ENCODE measurements at regions not wholly inside any gene's neighbourhood (a gene's known extent, or its start where the extent isn't known, plus 50 kb on each side); places are given as distances from the start of the nearest gene placed in this dataset.

GRCh38 chr6:112846681-112847080, 499.6 kb downstream of the RFPL4B start:
- H3K27ac Mint-ChIP-seq, result no peak overlapping the region
- TF ChIP-seq, protein P1, sequence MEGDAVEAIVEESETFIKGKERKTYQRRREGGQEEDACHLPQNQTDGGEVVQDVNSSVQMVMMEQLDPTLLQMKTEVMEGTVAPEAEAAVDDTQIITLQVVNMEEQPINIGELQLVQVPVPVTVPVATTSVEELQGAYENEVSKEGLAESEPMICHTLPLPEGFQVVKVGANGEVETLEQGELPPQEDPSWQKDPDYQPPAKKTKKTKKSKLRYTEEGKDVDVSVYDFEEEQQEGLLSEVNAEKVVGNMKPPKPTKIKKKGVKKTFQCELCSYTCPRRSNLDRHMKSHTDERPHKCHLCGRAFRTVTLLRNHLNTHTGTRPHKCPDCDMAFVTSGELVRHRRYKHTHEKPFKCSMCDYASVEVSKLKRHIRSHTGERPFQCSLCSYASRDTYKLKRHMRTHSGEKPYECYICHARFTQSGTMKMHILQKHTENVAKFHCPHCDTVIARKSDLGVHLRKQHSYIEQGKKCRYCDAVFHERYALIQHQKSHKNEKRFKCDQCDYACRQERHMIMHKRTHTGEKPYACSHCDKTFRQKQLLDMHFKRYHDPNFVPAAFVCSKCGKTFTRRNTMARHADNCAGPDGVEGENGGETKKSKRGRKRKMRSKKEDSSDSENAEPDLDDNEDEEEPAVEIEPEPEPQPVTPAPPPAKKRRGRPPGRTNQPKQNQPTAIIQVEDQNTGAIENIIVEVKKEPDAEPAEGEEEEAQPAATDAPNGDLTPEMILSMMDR (IDR thresholded peaks at IDR 0.05), result no peak

DNA sequence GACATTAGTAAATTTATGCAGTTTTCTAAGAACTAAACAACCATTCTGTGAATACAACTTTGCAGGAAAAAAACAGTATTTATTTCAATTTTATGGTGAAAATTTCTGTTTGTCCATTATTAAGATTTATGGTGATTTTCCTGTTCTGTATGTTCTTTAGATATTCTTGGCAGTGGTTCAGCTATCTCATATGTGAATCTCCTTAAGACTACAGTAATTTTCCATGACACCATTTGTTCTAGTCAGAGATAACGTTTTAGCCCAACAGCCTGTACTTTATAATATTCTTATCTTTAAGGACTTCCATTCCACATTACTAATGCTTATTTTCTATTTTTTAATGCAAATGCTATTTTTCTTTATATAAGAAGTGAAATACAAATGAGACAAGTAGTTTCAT, 504.0 kb downstream of the RFPL4B start:
- no peak overlapping the region for H3K27ac Mint-ChIP-seq
- TF ChIP-seq, protein P1 (IDR thresholded peaks at IDR 0.05), result no peak
- no peak for DNase-seq
- no peak overlapping the region for H3K4me3 Mint-ChIP-seq
- no peaks in the 10 kb centered on the region for H3K36me3 Mint-ChIP-seq (ENCODE audit: low read depth)
- no peaks in the 10 kb centered on the region for H3K9me3 Mint-ChIP-seq
- peaks cover 6% of the 10 kb centered on the region for H3K27me3 Mint-ChIP-seq (ENCODE audit: low read depth, poor library complexity)
- H3K4me1 Mint-ChIP-seq, result no peaks in the 10 kb centered on the region

More at GRCh38 chr6:112846681-112847080, 499.6 kb downstream of the RFPL4B start:
- no peaks in the 10 kb centered on the region for H3K4me1 Mint-ChIP-seq
- DNase-seq, result no peak
- no peak overlapping the region for H3K4me3 Mint-ChIP-seq
- H3K9me3 Mint-ChIP-seq, result no peaks in the 10 kb centered on the region
- no peaks in the 10 kb centered on the region for H3K36me3 Mint-ChIP-seq (ENCODE audit: low read depth)
- H3K27me3 Mint-ChIP-seq (ENCODE audit: low read depth, poor library complexity), result peaks cover 4% of the 10 kb centered on the region

- H3K4me1 Mint-ChIP-seq, result no peaks in the 10 kb centered on the region
- no peaks in the 10 kb centered on the region for H3K9me3 Mint-ChIP-seq
- H3K27me3 Mint-ChIP-seq (ENCODE audit: low read depth, poor library complexity), result peaks cover 6% of the 10 kb centered on the region
- no peak for DNase-seq
- H3K4me3 Mint-ChIP-seq, result no peak overlapping the region
- TF ChIP-seq, protein P1 (IDR thresholded peaks at IDR 0.05), result no peak
- no peak overlapping the region for H3K27ac Mint-ChIP-seq
- H3K36me3 Mint-ChIP-seq (ENCODE audit: low read depth), result no peaks in the 10 kb centered on the region
Measured at GRCh38 chr6:112853162-112853561, 506.0 kb downstream of the RFPL4B start.

DNA sequence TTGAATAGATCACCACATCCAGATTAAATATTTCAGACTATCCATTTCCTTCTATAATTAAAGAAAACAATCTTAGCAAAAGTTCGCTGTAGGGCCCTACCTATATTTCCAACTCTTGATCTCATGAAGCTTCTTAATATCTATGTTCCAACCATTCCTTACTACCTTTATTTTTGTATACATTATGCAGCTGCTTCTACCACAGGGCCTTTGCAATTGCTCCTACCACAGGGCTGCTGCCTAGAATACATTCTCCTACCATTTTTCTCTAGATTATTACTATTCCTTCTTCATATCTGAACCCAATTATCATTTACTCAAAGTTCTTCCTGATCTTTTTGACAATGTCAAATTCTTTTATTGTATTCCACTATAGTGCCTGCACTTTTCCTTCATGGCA, 516.6 kb downstream of the RFPL4B start:
- no peak overlapping the region for H3K4me3 Mint-ChIP-seq
- TF ChIP-seq, protein P1 (IDR thresholded peaks at IDR 0.05), result no peak
- DNase-seq, result no peak
- peaks cover 6% of the 10 kb centered on the region for H3K4me1 Mint-ChIP-seq
- H3K9me3 Mint-ChIP-seq, result peaks cover 5% of the 10 kb centered on the region
- peaks cover 2% of the 10 kb centered on the region for H3K27me3 Mint-ChIP-seq (ENCODE audit: low read depth, poor library complexity)
- peaks cover under 1% of the 10 kb centered on the region for H3K36me3 Mint-ChIP-seq (ENCODE audit: low read depth)
- H3K27ac Mint-ChIP-seq, result no peak overlapping the region

DNA sequence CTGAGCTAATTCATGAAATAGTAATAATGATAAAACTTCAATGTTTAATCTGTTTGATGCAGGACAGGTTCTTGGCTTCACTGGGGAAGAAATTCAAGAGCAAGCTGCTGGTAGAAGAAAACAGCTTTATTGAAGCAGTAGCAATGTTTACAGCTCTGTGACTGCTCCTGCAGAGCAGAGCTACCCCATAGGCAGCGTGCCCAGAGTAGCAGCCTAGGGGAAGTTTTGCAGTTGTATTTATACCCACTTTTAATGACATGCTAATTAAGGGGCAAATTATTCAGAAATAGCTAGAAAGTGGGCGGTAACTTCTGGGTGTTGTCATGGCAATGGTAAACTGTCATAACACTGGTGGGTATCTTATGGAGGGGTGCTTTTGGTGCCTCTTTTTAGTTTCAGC, 518.0 kb downstream of the RFPL4B start:
- no peaks in the 10 kb centered on the region for H3K4me1 Mint-ChIP-seq
- TF ChIP-seq, protein P1 (IDR thresholded peaks at IDR 0.05), result no peak
- peaks cover 14% of the 10 kb centered on the region for H3K36me3 Mint-ChIP-seq (ENCODE audit: low read depth)
- H3K27me3 Mint-ChIP-seq (ENCODE audit: low read depth, poor library complexity), result peaks cover 2% of the 10 kb centered on the region
- no peak overlapping the region for H3K4me3 Mint-ChIP-seq
- H3K27ac Mint-ChIP-seq, result no peak overlapping the region
- peaks cover 19% of the 10 kb centered on the region for H3K9me3 Mint-ChIP-seq
- no peak for DNase-seq

GRCh38 chr6:112874881-112875280, 527.8 kb downstream of the RFPL4B start:
- Mint-ChIP-seq H3K4me3 (no peak overlapping the region), H3K4me1 (peaks cover 12% of the 10 kb centered on the region), H3K27me3 (ENCODE audit: low read depth, poor library complexity) (peaks cover 5% of the 10 kb centered on the region), H3K9me3 (peaks cover 20% of the 10 kb centered on the region), H3K36me3 (ENCODE audit: low read depth) (peaks cover 19% of the 10 kb centered on the region), H3K27ac (no peak overlapping the region)
- no peak for DNase-seq
- TF ChIP-seq, protein P1 (IDR thresholded peaks at IDR 0.05), result no peak

All from nephron progenitor cell (in vitro differentiated cells).